GM21526 (cell line): ENCODE measurements at regions not wholly inside any gene's neighbourhood (a gene's known extent, or its start where the extent isn't known, plus 50 kb on each side); places are given as distances from the start of the nearest gene placed in this dataset.
"Not testable (repeated sequence)": the region's sequence is repeated elsewhere in the genome, so short reads cannot be mapped to it uniquely, and the experiment has no call there.

Experiments used
- ATAC-seq: cut with Tn5 transposase; IDR thresholded peaks from one replicate; pipeline ENCODE4 v1.9.1; 2021; ENCODE audit warnings: moderate library complexity; ENCODE audit not compliant: unreplicated experiment, low FRiP score

- no peak for ATAC-seq
Observed at GRCh38 chr2:219724628-219725027, 97.2 kb downstream of the SLC4A3 start.

- no peak for ATAC-seq
Observed at GRCh38 chr2:219726916-219727315, 99.5 kb downstream of the SLC4A3 start.

- no peak for ATAC-seq
Observed at GRCh38 chr2:219727771-219728429, 100.5 kb downstream of the SLC4A3 start.

- ATAC-seq, result no peak
Observed at GRCh38 chr2:219728991-219729487, 101.6 kb downstream of the SLC4A3 start.

GRCh38 chr2:219731173-219731572 lies 103.7 kb downstream of the SLC4A3 start:
- ATAC-seq, result no peak

GRCh38 chr2:219733106-219733505 lies 105.7 kb downstream of the SLC4A3 start:
- no peak for ATAC-seq

GRCh38 chr2:219733746-219734145 lies 106.3 kb downstream of the SLC4A3 start:
- no peak for ATAC-seq

GRCh38 chr2:219736209-219736608 lies 108.8 kb downstream of the SLC4A3 start:
- no peak for ATAC-seq

GRCh38 chr2:219737270-219737691 lies 109.9 kb downstream of the SLC4A3 start:
- ATAC-seq, result no peak

GRCh38 chr2:219739066-219739465 lies 111.6 kb downstream of the SLC4A3 start:
- no peak for ATAC-seq

GRCh38 chr2:219739866-219740440 lies 112.5 kb downstream of the SLC4A3 start:
- no peak for ATAC-seq

- no peak for ATAC-seq
Observed at GRCh38 chr2:219743548-219743947, 116.1 kb downstream of the SLC4A3 start.

- no peak for ATAC-seq
Observed at GRCh38 chr2:219744066-219744465, 116.6 kb downstream of the SLC4A3 start.

- ATAC-seq, result no peak
Observed at GRCh38 chr2:219744600-219744999, 117.2 kb downstream of the SLC4A3 start.

GRCh38 chr2:219747637-219748036 lies 120.2 kb downstream of the SLC4A3 start:
- no peak for ATAC-seq

- ATAC-seq, result no peak
Observed at GRCh38 chr2:219748671-219749570, 121.5 kb downstream of the SLC4A3 start.

- not testable (repeated sequence) for ATAC-seq
Observed at GRCh38 chr2:219751121-219751520, 123.7 kb downstream of the SLC4A3 start.

- no peak for ATAC-seq
Observed at GRCh38 chr2:219752726-219753125, 125.3 kb downstream of the SLC4A3 start.

- ATAC-seq, result no peak
Observed at GRCh38 chr2:219758907-219759680, 131.7 kb downstream of the SLC4A3 start.

GRCh38 chr2:219759801-219760200 lies 132.4 kb downstream of the SLC4A3 start:
- ATAC-seq, result no peak
